Lung (tissue), 11 donors: ENCODE measurements at regions not wholly inside any gene's neighbourhood (a gene's known extent, or its start where the extent isn't known, plus 50 kb on each side); places are given as distances from the start of the nearest gene placed in this dataset.

Experiments
- ATAC-seq: fragments of 200-7000 bp; cut with Tn5 transposase; one replicate; pipeline ENCODE4 v1.9.1; 2020; ENCODE audit warnings: moderate number of reproducible peaks; ENCODE audit not compliant: insufficient read depth, low FRiP score
- DNase-seq, 3 donors: peaks; one replicate each; pipeline ENCODE4 v3.0.0-alpha.2; 2013 to 2017
- H3K27ac ChIP-seq, 2 donors: one replicate each; pipeline ENCODE4 v1.5.1; 2013; ENCODE audit warnings: mild to moderate bottlenecking in 2 of 2, moderate library complexity in 2 of 2, control low read depth in 1 of 2, inconsistent platforms in 1 of 2, low read depth in 1 of 2, low read length in 1 of 2
- H3K27me3 ChIP-seq, 3 donors: one replicate each; pipeline ENCODE4 v1.5.1; 2013; ENCODE audit warnings: low read length in 2 of 3; ENCODE audit not compliant: control insufficient read depth in 3 of 3, insufficient read depth in 3 of 3
- H3K36me3 ChIP-seq, 4 donors: one replicate each; pipeline ENCODE4 v1.5.1; 2013; ENCODE audit warnings: low read length in 4 of 4, mild to moderate bottlenecking in 1 of 4, moderate library complexity in 1 of 4; ENCODE audit not compliant: control insufficient read depth in 4 of 4, insufficient read depth in 4 of 4
- H3K4me1 ChIP-seq, 5 donors: one replicate each; pipeline ENCODE4 v1.5.1; 2013; ENCODE audit warnings: low read length in 5 of 5, mild to moderate bottlenecking in 2 of 5, moderate library complexity in 1 of 5; ENCODE audit not compliant: control insufficient read depth in 5 of 5, insufficient read depth in 5 of 5
- H3K4me3 ChIP-seq: one replicate; pipeline ENCODE4 v1.5.1; 2013; ENCODE audit warnings: mild to moderate bottlenecking, control low read depth, moderate library complexity
- H3K9ac ChIP-seq, 2 donors: one replicate each; pipeline ENCODE4 v1.5.1; 2013; ENCODE audit warnings: low read length in 2 of 2, control low read depth in 1 of 2; ENCODE audit not compliant: insufficient read depth in 1 of 2
- H3K9me3 ChIP-seq, 4 donors: one replicate each; pipeline ENCODE4 v1.5.1; 2013; ENCODE audit warnings: low read length in 3 of 4, mild to moderate bottlenecking in 1 of 4, moderate library complexity in 1 of 4; ENCODE audit not compliant: control insufficient read depth in 4 of 4, insufficient read depth in 3 of 4
- WGBS, 2 donors: extraction: QIAGEN DNeasy Blood & Tissue Kit; methylation state at CpG; one replicate each; pipeline ENCODE4 v1.1.7; 2013; 5-methylcytosine and 5-hydroxymethylcytosine counted together
- TF ChIP-seq, protein P1 (sequence below): IDR thresholded peaks from 2 replicates; pipeline ENCODE4 v1.5.1; 2012; ENCODE audit warnings: mild to moderate bottlenecking; ENCODE audit errors: control extremely low read depth, extremely low read depth
- donor health status: control.
- donor health status: control.
- donor health status: Bipolar disorder and iron deficiency.
- donor health status: healthy.
- donor health status: DM: yes; HTN: yes; CAD: no.

DNA sequence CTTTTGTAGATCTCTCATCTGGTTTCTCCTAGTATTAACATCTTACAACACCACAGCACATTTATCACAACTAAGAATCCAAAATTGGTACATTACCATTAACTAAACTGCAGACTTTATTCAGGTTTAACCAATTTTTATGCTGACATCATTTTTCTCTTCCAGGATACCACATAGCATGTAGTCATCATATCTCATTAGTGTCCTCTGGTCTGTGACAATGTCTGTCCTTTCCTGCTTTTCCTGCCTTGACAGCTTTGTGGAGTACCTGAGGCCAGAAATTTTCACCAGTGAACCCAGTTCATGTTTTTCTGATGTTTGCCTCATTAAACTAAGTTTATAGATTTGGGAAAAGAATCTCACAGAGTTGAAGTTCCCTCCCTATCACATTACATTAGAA lies 294.7 kb upstream of the TNC start:
- TF ChIP-seq, protein P1, sequence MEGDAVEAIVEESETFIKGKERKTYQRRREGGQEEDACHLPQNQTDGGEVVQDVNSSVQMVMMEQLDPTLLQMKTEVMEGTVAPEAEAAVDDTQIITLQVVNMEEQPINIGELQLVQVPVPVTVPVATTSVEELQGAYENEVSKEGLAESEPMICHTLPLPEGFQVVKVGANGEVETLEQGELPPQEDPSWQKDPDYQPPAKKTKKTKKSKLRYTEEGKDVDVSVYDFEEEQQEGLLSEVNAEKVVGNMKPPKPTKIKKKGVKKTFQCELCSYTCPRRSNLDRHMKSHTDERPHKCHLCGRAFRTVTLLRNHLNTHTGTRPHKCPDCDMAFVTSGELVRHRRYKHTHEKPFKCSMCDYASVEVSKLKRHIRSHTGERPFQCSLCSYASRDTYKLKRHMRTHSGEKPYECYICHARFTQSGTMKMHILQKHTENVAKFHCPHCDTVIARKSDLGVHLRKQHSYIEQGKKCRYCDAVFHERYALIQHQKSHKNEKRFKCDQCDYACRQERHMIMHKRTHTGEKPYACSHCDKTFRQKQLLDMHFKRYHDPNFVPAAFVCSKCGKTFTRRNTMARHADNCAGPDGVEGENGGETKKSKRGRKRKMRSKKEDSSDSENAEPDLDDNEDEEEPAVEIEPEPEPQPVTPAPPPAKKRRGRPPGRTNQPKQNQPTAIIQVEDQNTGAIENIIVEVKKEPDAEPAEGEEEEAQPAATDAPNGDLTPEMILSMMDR = no peak
- peaks cover 0 to 6% (median 0%) of the 10 kb centered on the region in 5 donors for H3K4me1 ChIP-seq
- ATAC-seq = no peak
- no peak for DNase-seq
- H3K36me3 ChIP-seq = no peaks in the 10 kb centered on the region
- H3K9me3 ChIP-seq = peaks cover 0 to 3% (median 0%) of the 10 kb centered on the region in 4 donors
- H3K9ac ChIP-seq = no peak overlapping the region
- no peaks in the 10 kb centered on the region for H3K27me3 ChIP-seq
- no peak overlapping the region for H3K27ac ChIP-seq
- H3K4me3 ChIP-seq = no peak overlapping the region

DNA sequence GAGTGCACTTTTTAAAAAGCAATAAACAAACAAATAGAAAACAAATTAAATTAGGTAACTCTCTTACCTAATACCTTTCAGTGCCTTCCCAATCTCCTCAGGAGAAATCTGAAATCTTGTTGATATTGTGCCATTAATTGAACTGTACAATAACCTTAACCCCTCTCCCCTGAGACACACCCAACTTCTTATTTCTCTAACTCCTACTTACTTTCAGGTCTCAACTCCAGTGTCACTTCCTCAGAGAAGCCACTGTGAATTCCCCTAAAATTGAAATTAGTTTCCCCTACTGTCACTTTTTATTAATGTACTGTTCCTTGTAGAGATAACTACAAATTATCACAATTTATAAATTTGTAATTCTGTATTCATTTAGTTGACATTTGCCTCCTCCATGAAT lies 295.3 kb upstream of the TNC start:
- DNase-seq (no peak), ATAC-seq (no peak)
- H3K36me3 ChIP-seq = no peaks in the 10 kb centered on the region
- H3K4me3 ChIP-seq = no peak overlapping the region
- no peak overlapping the region for H3K9ac ChIP-seq
- TF ChIP-seq, protein P1 = no peak
- peaks cover 0 to 3% (median 0%) of the 10 kb centered on the region in 4 donors for H3K9me3 ChIP-seq
- H3K27ac ChIP-seq = no peak overlapping the region
- H3K27me3 ChIP-seq = no peaks in the 10 kb centered on the region
- H3K4me1 ChIP-seq = peaks cover 0 to 6% (median 0%) of the 10 kb centered on the region in 5 donors

DNA sequence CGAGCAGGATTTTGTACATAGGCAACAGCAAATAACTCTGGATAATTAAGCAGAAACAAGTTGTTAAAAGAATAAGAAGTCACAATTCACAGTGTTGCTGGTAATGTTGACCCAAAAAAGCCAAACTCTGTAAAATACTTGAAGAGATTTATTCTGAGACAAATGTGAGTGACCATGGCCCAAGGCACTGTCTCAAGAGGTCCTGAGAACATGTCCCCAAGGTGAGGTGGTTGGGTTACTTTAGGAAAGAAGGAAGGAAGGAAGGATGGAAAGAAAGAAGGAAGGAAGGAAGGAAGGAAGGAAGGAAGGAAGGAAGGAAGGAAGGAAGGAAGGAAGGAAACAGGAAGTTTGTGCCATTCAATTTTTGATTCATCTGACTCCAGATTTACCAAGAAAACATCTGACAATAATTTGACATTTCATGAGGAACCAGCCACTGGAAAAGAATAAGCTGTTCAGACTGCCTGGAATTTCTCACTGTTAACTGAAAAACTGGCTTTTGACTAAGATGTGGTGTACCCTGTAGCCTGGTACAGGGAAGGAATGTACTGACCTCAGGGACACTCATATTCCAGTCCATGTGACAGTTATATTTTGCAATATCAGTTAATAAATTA lies 295.9 kb upstream of the TNC start:
- WGBS, 2 donors = 46 to 70% methylated on average over 1 of the region's 1 CpG
- DNase-seq (no peak), ATAC-seq (no peak)
- Histone ChIP-seq H3K4me1 (peaks cover 0 to 6% (median 0%) of the 10 kb centered on the region in 5 donors), H3K27ac (no peak overlapping the region), H3K27me3 (no peaks in the 10 kb centered on the region), H3K4me3 (no peak overlapping the region), H3K9ac (no peak overlapping the region), H3K36me3 (no peaks in the 10 kb centered on the region), H3K9me3 (peaks cover 0 to 3% (median 0%) of the 10 kb centered on the region in 4 donors)
- TF ChIP-seq, protein P1 = no peak

DNA sequence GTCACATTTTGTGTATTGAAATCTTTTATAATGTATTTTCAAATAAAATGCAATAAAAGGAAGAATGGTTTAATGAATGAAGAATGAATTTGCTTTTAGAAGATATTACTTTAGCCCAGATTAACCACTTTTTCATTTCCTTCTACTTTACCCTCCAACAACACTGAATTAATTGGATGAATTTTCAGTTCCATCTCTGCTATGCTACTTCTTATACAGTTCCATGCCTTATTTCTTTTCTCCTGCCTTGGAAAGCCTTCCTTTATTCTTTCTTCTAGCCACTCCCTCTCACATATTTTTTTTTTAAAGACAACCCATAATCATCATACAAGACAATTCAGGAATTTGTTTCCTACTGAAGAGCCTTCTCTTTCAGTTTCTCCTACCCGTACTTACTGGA lies 296.6 kb upstream of the TNC start:
- peaks cover 0 to 6% (median 0%) of the 10 kb centered on the region in 5 donors for H3K4me1 ChIP-seq
- no peak for ATAC-seq
- no peaks in the 10 kb centered on the region for H3K27me3 ChIP-seq
- H3K36me3 ChIP-seq = no peaks in the 10 kb centered on the region
- no peak overlapping the region for H3K4me3 ChIP-seq
- TF ChIP-seq, protein P1 = no peak
- WGBS, 2 donors = 90% methylated on average over 1 of the region's 1 CpG
- H3K9me3 ChIP-seq = peaks cover 0 to 1% (median 0%) of the 10 kb centered on the region in 4 donors
- H3K27ac ChIP-seq = no peak overlapping the region
- no peak overlapping the region for H3K9ac ChIP-seq
- DNase-seq = no peak
